HG03520 (cell line): ENCODE measurements at regions not wholly inside any gene's neighbourhood (a gene's known extent, or its start where the extent isn't known, plus 50 kb on each side); places are given as distances from the start of the nearest gene placed in this dataset.

Experiments used
- ATAC-seq: cut with Tn5 transposase; IDR thresholded peaks from one replicate; pipeline ENCODE4 v1.9.1; 2021; ENCODE audit warnings: mild to moderate bottlenecking, moderate library complexity; ENCODE audit not compliant: unreplicated experiment

DNA sequence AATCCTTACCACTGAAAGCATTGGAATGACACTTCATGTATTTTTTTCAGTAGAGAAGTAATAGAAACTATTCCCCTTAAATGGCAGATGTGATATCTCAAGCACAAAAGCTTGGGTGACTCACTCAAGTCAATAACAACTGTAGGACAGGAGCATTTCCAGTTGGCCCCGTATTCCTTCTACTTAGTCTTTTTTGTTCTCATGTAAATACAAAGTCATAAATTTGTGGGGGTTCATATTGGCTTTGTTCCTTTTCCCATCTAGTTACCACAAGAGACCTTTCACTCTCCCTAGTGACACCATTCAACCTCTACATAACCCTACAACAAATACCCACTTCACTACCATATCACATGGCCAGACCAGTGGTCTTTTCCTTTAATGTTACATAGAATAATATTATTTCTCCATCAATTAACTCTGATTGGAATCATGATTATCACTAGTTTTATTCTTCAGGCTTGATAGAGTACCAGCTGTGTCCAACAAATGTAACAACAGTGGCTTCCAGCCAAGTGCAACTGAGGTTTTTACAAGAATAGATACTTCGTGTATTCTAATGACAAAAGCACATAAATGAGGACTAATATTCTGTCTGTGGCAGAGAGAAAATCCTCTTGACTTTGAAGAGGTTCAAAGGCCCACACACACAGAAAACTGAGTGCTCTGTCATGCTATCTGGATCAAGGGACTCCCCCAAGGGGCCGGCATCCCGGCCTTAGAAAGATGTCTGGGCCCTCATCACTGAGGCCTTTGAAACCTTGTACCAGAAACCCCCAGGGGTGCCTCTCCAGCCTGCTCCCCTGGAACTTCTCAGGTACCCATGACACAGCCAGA is 94.0 kb upstream of the THBS1 start:
- ATAC-seq, result no peak

DNA sequence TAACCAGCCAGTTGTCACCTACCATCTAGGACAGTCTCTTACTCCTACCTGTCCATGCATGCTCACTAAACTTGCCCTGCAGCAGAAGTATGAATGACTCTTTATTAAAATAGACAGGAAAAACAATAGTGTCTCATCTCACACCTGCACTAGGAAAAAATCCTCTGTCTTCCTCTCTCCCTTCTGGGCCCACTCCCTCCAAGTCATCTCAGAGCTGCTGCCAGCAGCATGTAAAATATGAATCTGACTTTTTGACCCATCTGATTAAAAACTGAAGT is 93.5 kb upstream of the THBS1 start:
- no peak for ATAC-seq

DNA sequence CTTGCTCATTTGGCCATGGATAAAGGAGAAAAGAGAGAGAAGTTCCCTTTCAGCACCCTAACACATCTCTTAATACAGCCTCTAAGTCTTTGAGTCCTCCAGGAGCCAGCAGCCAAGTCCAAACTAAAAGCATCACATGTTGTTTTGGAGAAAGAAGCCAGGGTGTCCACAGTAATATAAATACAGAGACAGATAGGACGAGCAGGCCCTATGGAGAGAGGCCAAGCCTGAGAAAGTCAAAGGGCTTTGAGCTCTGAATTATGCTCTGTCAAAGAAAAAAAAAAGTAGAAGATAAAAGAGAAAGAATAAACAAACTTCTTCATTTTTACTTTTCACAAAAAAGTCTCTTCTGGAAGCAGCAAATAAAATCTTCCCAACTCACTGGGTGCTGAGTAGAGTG is 92.4 kb upstream of the THBS1 start:
- no peak for ATAC-seq

DNA sequence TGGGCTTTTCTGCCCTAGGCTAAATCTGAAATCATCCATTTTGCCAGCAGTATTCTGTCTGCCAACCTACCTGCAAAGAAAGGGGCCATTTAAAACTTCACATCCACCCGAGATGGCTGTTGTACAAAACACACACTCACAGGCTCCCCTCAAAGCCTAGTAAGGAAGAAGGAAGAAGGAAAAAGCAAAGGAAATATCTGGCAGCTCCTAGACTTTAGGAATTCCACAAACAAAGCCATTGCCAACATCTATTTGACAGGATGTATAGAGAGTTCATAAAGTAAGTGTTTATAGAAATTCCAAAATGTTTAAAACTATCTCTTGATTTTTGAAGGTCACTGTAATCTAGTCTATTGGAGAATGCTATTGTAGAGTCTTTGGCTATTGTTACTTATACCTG is 91.9 kb upstream of the THBS1 start:
- no peak for ATAC-seq

DNA sequence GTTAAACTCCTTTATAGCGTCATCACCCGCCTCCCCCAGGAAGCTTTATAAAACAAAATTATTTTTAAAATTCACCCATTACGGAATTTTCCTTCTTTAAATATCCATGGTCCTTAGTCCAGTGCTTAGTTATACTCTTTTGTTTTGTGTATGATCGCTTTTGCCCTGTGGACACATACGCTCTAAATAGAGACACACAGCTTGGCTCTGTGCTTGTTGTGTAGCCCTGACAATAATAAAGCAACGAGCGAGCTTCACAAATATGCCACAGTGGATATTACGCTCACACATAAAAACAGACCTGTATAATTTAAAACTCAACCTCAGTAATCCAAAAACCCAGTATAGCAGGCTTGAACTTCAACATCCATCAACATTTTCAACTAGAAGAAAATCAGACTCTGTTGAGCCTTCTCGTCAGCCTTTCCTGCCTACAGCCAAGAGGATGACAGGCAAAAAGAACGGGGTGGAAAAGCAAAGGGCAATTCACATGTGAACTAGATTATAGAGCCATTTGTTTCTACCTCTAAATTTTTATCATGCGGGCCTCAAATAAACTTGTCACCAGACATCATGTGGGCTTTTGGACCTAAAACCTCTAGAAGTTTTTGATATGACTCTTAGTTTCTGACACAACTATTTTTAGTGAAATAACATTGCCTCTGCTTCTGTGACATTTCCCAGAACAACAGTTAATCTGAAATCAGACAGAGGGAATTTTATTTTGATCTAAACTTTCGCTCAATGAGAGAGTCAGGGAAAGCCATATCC is 89.6 kb upstream of the THBS1 start:
- no peak for ATAC-seq

DNA sequence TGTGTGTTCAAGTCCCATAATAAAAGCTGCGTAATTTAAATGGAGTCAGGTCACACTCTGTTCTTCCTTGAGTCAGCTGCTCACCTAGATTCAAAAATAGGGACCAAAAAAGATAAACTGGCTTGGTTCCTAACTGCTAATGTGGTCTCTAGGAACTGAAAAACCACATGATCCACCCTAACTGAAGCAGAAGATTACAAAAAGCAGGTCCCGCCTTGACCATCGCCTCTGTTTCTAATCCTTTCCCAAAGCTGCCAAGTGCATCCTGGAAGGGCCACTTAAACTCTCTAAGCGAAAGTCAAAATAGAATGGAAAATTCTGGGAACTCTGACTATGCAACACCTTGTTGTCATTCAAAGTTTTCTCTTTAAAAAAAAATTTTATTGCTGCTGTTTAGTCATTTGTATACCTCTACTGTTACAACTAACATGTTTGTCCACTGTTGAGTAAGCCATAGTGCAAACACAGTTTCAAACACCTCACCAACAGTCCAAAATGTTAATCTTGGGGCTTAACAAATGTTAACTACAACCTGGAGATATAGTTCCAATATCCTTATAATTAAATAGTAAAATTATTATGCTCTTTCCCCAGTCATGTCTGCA is 88.9 kb upstream of the THBS1 start:
- no peak for ATAC-seq

DNA sequence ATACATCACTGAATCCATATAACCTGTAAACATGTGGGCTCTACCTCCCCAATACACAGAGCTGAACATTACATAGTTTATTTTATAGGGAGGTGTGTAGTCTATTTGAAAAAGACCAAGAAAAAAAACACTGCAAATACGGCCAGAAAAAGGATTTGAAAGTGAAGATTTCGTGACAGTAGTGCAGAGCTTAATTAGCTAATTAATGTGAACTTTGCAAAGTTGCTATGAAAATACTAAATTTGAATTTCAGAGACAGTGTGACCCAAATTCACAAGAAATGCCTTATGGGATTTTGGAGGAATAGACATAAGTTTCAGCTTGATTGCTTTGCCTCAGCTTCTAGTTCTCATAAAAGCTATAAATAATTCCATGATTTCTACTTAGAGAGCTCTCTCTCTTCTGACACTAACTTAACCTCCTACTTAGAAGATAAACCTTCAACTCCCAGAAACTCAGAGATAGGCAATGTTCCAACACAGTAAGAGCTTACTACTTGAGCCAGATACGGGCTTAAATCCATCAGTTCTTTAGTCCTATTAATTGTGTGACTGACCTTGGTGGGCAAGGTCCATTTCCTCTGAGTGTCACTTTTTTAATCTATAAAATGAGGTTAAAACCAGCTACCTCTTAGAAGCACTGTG is 87.3 kb upstream of the THBS1 start:
- ATAC-seq, result no peak

DNA sequence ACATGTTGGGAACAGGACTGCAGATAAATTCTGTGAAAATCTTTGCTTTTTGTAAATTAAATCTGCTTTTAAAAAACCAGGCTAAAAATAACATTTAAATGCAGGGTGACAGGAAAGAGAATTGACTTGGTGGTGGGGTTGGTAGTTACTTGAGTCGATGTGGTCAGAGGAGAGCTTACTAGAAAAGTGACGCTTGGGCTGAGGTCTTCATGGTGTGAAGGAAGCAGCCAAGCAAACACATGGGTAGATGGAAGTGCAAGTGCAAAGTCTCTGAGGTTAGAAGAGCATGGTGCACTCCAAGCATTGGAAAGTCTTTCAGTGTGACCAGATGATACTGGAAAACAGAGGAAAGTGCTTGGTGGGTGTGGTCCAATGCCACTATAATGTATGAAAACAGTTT is 86.4 kb upstream of the THBS1 start:
- no peak for ATAC-seq

DNA sequence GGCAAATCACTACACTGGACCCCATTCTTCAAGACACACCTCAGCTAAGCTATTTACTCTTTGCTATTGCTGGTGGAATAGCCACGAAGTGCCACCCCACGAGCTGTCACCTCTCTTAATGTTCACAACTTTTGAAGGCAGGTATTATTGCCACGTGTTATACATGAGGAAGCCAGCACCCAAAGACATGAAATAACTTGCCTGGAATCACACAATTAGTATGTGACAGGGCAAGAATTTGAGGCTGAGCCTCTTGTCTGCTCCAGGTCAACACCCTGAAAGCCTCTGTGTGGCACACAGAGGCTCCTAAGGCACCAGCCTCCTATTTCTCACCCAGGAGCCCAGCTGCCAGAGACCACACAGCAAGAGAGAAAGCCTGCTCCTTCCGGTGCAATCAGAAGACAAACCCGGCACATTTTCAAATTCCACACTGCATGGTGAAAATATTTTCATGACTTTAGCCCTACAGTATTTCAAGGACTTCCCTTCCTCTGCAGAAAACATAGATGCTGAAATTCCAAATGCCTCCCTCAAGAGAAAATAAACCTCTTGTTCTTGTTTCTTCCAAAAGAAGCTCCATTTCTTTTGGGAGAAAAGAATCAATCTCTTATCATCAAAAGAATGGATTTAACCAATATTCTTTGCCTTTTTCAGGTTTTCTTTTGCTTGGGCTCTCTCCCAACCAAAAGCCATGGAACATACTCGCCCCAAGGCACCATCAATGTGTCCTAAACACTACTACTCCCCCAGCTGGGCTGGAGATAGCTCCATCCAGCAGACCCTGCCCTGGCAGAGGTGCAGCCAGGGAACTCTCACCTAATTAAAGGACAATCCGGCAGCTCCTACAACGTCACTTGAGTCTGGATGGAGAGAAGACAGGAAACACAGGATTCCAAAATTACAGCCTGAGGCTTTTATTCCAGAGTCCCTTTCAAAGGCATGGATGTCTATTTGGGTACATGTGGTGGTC is 84.7 kb upstream of the THBS1 start:
- ATAC-seq, result no peak

DNA sequence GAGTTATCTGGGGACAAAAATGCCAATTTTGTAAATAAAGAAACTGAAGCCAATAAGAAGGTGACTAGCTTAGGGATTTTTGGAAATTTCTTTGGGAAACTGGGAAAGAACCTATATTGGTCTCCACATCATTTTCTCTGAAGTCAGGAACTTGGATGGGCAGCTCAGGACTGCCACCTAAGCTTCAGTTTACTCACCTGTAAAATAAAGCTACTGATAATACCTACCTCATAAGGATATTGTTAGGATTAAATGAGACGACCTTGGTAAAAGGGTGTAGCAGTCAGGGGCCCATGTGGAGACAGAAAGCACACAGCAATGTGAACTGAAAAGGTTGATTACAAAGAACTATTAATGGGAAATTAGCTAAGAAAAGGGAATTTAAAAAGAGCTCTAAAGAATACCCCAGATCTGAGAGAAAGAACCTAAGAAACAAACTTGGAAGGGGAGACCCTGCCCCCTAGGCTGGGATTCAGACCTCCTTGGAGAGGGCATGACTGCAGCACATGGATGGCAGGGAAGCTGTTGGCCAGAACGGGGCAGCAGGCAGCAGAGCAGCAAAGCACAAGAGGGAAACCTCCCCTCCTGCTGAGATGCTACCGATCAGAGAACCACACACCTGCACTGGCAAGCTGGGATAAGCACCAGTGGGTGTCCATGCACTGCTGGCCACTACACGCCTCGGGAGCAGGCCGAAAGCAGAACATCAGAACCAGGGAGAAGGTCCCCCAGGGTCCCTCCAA is 83.7 kb upstream of the THBS1 start:
- ATAC-seq, result no peak

DNA sequence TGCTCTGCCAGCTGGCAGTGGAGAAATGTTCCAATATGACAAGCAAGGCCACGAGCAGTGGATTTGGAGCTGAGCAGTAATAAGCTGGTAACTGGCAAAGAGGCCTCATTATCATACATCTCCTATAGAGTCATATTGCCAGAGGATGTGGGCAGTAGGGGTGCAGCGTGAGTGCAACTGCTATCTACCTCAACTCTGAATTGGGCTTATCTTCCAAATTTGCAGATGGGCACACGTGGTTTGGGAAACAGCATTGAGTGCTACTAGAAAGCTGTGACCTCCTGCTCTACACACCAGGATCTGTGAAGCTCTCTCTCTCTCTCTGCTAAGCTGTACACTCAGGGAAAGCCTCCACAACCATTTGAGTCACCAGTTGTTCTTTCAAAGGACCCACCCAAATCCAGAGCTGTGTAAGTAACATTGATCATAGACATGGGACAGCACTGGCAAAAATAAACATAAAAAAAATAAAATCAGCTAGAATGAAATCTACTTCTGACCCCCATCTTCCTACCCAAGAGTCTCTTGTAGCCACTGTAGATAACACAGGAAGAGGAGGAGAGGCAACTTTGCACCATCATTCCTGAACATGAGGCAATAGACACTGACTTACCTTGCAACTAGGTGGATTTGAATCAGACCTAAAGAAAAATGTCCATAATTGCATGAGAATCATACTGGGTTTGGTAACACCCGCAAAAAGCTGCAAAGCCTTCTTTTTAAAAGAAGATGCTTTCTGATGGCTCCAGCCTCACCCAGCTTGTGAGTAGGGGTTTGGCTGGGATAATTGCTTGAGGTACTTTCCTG is 82.9 kb upstream of the THBS1 start:
- no peak for ATAC-seq

DNA sequence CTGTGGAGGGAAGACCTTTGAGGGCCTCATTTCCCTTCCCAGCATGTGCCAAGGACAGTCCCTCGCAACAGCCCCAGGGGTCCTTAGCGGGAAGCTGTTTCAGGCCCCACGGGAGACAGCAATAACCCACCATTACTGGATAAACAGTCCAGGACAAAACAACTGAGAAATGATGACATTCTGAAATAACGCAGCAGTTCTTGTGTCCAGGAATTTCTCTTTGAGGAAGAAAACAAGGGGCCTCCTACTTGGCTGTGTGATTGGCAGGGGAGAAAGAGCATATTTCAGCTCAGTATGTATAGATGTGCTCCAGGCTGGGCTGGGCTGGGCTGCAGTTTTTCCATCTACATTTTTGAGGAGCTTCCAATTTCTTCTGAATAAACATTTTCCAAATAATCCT is 82.2 kb upstream of the THBS1 start:
- no peak for ATAC-seq

DNA sequence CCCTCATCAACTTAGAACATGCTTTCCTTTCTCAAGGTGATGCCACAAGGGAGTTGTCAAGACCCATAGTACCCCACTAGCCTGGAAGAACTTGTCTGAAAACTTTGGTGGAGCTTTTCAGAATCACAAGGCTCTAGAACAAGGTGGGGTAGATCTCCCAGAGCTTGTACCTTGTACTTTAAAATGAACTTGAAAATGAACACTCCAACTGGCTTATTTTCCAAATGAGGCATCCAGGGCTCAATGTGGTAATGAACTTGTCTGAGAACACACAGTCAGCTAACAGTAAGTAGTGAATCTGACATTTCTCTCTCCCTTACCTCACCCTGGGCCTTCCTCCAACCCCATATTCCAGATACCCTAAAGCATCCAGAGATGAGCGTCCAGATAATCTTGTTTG is 81.8 kb upstream of the THBS1 start:
- no peak for ATAC-seq

DNA sequence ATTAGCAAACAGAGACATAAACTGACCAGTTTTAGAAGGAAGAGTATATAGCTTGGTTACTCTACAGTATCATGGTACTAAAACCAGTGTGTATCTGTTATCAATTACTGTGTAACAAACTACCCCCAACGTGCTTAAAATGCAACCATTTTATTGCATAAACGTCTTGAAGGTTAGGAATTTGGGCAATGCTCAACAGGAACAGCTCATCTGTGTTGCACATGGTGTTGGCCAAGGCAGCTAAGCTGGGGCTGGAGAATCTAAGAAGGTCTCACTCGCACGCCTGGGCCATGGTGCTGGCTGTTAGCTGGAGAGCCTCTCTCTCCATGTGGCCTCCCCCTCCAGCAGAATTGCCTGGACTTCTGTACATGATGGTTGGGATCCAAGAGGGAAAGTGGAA is 81.2 kb upstream of the THBS1 start:
- ATAC-seq, result no peak

DNA sequence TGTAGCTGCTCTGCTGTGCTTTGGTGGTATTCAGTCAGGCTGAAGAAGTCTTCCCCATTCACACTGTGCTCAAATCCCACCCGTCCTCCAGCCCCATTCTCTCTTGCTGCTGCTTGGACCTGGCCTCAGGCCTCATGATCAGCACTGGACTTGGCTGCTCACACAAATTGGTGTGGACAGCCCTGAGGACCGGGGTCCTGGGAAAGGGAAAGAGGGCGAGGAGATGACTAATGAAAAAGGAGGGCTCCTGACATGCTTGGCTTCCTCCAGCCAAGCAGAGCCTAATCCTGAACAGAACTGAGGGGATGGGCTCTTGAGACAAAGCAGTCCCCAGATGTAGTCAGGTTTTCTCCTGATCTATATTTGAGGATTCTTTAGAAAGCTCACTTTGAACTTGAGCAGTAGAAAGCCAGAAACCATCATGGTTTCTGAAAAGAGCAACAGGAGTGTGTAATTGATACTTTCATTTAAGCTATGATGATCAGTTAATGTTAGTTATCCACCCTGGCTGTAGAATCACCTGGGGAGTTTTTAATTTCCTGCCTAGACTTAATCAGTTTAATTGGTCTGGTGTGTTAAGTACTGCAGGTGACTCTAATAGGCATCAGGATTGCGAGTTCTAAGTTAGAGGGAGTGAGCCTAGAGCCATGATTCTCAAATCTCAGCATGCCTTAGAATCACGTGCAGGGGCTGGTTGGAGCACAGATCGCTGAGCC is 79.4 kb upstream of the THBS1 start:
- ATAC-seq, result no peak

DNA sequence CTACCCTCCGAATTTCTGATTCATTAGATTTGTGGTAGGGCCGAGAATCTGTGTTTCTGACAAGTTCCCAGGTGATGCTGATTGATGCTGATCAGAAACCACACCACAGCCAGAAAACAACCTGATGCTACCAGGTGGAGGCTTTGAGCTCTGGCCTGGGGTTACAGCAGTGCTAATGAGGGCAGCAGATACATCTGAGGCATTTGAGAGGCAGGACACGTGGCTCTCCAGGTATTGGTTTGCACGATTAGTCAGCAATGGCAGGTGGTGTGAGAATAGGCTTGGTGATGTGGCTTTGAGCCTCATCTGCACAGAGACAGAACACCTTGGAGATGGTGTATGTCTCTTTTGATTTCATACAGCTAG is 78.8 kb upstream of the THBS1 start:
- no peak for ATAC-seq

DNA sequence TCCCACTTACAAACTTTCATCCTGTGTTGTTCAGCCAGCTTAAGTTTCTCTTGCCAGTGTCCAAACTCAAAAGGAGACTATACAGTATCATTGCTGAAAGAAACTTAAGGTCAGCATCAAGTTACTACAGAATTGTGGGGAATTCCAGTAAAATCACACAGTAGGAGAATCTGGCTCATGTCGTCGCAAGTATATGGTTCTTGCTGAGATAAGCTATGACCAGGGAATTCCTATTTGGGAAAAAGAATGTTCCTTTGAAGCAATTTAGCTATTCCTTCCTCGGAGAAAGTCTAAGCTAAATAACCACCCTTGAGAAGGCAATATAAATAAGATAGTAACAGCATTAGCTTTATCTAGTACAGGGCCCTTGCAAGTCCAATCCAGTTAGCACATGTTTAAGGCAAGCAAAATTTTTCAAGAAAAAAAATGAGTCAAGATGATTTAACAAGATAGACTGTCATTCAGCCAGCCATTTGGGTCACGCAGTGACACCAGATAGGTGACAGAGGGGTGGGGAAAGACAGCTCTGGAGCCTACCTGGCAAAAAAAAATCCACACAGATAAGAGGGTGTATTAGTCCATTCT is 78.2 kb upstream of the THBS1 start:
- ATAC-seq, result no peak

DNA sequence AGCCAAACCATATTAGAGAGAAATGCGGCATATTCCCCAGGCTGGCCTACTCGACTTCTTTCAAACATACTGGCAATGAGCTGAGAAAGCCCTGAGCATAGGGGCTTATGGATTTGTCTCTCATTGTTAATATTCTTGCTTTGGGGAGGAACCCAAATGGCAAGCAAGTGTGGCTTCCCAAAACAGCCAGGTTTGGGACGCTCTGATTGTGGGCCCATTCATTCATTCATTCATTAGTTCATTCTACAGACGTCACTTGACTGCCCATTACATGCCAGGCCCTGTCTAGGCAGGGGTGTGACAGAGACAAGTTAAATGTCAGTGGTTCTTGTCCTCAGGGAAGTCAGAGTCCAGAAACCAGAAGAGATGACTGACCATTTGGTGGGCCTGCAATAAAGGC is 77.4 kb upstream of the THBS1 start:
- ATAC-seq, result no peak
